Suprapubic skin (tissue), 4 donors: ENCODE measurements at regions not wholly inside any gene's neighbourhood (a gene's known extent, or its start where the extent isn't known, plus 50 kb on each side); places are given as distances from the start of the nearest gene placed in this dataset.
A peak's percentile ranks its signal among the peaks of the same experiment; 100 is the strongest.

Experiments used
- DNase-seq, 2 donors: peaks; one replicate each; pipeline ENCODE4 v3.0.0-alpha.2; 2019; ENCODE audit warnings: low spot score in 2 of 2
- H3K27ac ChIP-seq: fragments of 200-600 bp; sonication (generic); one replicate; pipeline ENCODE4 v1.5.1; 2019
- H3K27me3 ChIP-seq: fragments of 200-600 bp; sonication (generic); one replicate; pipeline ENCODE4 v1.5.1; 2019
- H3K36me3 ChIP-seq: fragments of 200-600 bp; sonication (generic); one replicate; pipeline ENCODE4 v1.5.1; 2019
- H3K4me1 ChIP-seq: fragments of 200-600 bp; sonication (generic); one replicate; pipeline ENCODE4 v1.5.1; 2019
- H3K4me3 ChIP-seq: fragments of 200-600 bp; sonication (generic); one replicate; pipeline ENCODE4 v1.5.1; 2019; ENCODE audit warnings: mild to moderate bottlenecking
- H3K9me3 ChIP-seq: fragments of 200-600 bp; sonication (generic); one replicate; pipeline ENCODE4 v1.5.1; 2019
- CTCF ChIP-seq, 2 donors: fragments of 200-600 bp in 1 of 2; fragments of 450-650 bp in 1 of 2; sonication (generic) in 1 of 2; IDR thresholded peaks; one replicate each; pipeline ENCODE4 v1.5.1; 2016 to 2019; ENCODE audit warnings: antibody characterized with exemption in 2 of 2, mild to moderate bottlenecking in 1 of 2, moderate library complexity in 1 of 2
- EP300 ChIP-seq: sonication (generic); formaldehyde crosslinking; IDR thresholded peaks from one replicate; pipeline ENCODE4 v1.6.1; 2017; ENCODE audit warnings: antibody characterized with exemption
- POLR2A ChIP-seq, 2 donors: fragments of 450-650 bp; IDR thresholded peaks; one replicate each; pipeline ENCODE4 v1.6.1; 2017; ENCODE audit warnings: antibody characterized with exemption in 2 of 2, mild to moderate bottlenecking in 2 of 2, moderate library complexity in 2 of 2
- POLR2AphosphoS5 ChIP-seq, 3 donors: sonication (generic); formaldehyde crosslinking; IDR thresholded peaks; one replicate each; pipeline ENCODE4 v1.6.1; 2017; ENCODE audit warnings: antibody characterized with exemption in 3 of 3
- WGBS: methylation state at CpG from one replicate; pipeline ENCODE4 v1.1.5; 2018; 5-methylcytosine and 5-hydroxymethylcytosine counted together

GRCh38 chr12:124678421-124678893 lies 111.0 kb upstream of the NCOR2 start:
- 33% methylated on average over 4 of the region's 15 CpGs for WGBS
- no peaks in the 10 kb centered on the region for H3K36me3 ChIP-seq
- H3K27ac ChIP-seq, result no peak overlapping the region
- H3K9me3 ChIP-seq, result no peaks in the 10 kb centered on the region
- TF ChIP-seq POLR2AphosphoS5 (IDR thresholded peaks at IDR 0.05) (no peak), EP300 (no peak), CTCF (IDR thresholded peaks at IDR 0.05) (no peak), POLR2A (IDR thresholded peaks at IDR 0.05) (no peak)
- peaks cover 59% of the 10 kb centered on the region for H3K4me1 ChIP-seq
- no peak for DNase-seq
- no peak overlapping the region for H3K4me3 ChIP-seq
- no peaks in the 10 kb centered on the region for H3K27me3 ChIP-seq

GRCh38 chr12:124677552-124678356 lies 110.3 kb upstream of the NCOR2 start:
- H3K27me3 ChIP-seq, result no peaks in the 10 kb centered on the region
- TF ChIP-seq POLR2A (IDR thresholded peaks at IDR 0.05), result no peak
- DNase-seq, result no peak
- WGBS, result 95% methylated on average over 19 of the region's 21 CpGs
- H3K4me1 ChIP-seq, result peaks cover 52% of the 10 kb centered on the region
- H3K4me3 ChIP-seq, result no peak overlapping the region
- H3K9me3 ChIP-seq, result no peaks in the 10 kb centered on the region
- no peak overlapping the region for H3K27ac ChIP-seq
- no peaks in the 10 kb centered on the region for H3K36me3 ChIP-seq

GRCh38 chr12:124676714-124677462 lies 109.5 kb upstream of the NCOR2 start:
- Histone ChIP-seq H3K4me1 (peaks cover 45% of the 10 kb centered on the region), H3K27ac (no peak overlapping the region), H3K27me3 (no peaks in the 10 kb centered on the region), H3K9me3 (no peaks in the 10 kb centered on the region), H3K36me3 (no peaks in the 10 kb centered on the region), H3K4me3 (no peak overlapping the region)
- WGBS, result 86% methylated on average over 37 of the region's 42 CpGs
- no peak for DNase-seq
- TF ChIP-seq POLR2AphosphoS5 (IDR thresholded peaks at IDR 0.05), result no peak
- no peak for TF ChIP-seq EP300
- TF ChIP-seq POLR2A (IDR thresholded peaks at IDR 0.05), result no peak
- no peak for TF ChIP-seq CTCF (IDR thresholded peaks at IDR 0.05)

- H3K27ac ChIP-seq, result peak overlapping the region; percentile 39
- WGBS, result 44% methylated on average over 36 of the region's 36 CpGs
- DNase-seq, result no peak
- H3K36me3 ChIP-seq, result no peaks in the 10 kb centered on the region
- no peaks in the 10 kb centered on the region for H3K27me3 ChIP-seq
- no peak for TF ChIP-seq EP300
- TF ChIP-seq CTCF (IDR thresholded peaks at IDR 0.05), result no peak
- no peak for TF ChIP-seq POLR2AphosphoS5 (IDR thresholded peaks at IDR 0.05)
- TF ChIP-seq POLR2A (IDR thresholded peaks at IDR 0.05), result no peak
- peak overlapping the region; percentile 13 for H3K4me3 ChIP-seq
- H3K4me1 ChIP-seq, result peaks cover 37% of the 10 kb centered on the region
- H3K9me3 ChIP-seq, result no peaks in the 10 kb centered on the region
Measured at GRCh38 chr12:124675881-124676713, 108.7 kb upstream of the NCOR2 start.

- Histone ChIP-seq H3K9me3 (no peaks in the 10 kb centered on the region), H3K4me3 (no peak overlapping the region), H3K27me3 (no peaks in the 10 kb centered on the region), H3K27ac (no peak overlapping the region), H3K4me1 (peaks cover 32% of the 10 kb centered on the region), H3K36me3 (no peaks in the 10 kb centered on the region)
- DNase-seq, result no peak
- 100% methylated on average over 1 of the region's 1 CpG for WGBS
- TF ChIP-seq POLR2AphosphoS5 (IDR thresholded peaks at IDR 0.05), result no peak
- no peak for TF ChIP-seq EP300
- TF ChIP-seq POLR2A (IDR thresholded peaks at IDR 0.05), result no peak
- no peak for TF ChIP-seq CTCF (IDR thresholded peaks at IDR 0.05)
Measured at GRCh38 chr12:124674937-124675336, 107.5 kb upstream of the NCOR2 start.
